ENCODE measurements at regions not wholly inside any gene's neighbourhood (a gene's known extent, or its start where the extent isn't known, plus 50 kb on each side); places are given as distances from the start of the nearest gene placed in this dataset.
A peak's percentile ranks its signal among the peaks of the same experiment; 100 is the strongest.
"Not testable (repeated sequence)": the region's sequence is repeated elsewhere in the genome, so short reads cannot be mapped to it uniquely, and the experiment has no call there.

GRCh38 chr18:24567199-24567598, 106.8 kb downstream of the HRH4 start:
- DNase-seq, result peak; percentile 88

- no peak for DNase-seq
Measured at GRCh38 chr18:24570716-24571115, 110.3 kb downstream of the HRH4 start.

- no peak for DNase-seq
Measured at GRCh38 chr18:24582771-24583170, 122.3 kb downstream of the HRH4 start.

GRCh38 chr18:24584205-24584604, 123.8 kb downstream of the HRH4 start:
- no peak for DNase-seq

DNA sequence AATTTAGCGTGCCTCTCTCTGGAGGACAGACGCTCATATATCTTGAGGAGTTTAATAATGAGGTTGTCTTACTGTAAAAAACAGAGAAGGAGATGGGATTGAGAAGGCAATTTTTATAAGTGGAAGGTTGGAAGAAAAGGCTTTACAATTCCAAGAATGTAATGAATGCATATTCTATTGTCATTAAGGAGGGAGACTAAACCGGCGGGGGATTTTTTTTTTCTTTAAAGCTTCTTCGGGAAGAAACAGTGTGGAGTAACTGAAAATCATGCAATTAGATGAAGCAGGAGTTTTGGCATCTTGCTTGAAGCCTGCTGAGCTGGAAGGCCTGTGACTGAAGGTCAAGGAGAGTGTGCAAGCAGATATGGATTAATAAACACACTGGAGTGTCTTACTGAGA, 124.4 kb downstream of the HRH4 start:
- no peak for DNase-seq

- no peak for DNase-seq
Measured at GRCh38 chr18:24585996-24586566, 125.6 kb downstream of the HRH4 start.

DNA sequence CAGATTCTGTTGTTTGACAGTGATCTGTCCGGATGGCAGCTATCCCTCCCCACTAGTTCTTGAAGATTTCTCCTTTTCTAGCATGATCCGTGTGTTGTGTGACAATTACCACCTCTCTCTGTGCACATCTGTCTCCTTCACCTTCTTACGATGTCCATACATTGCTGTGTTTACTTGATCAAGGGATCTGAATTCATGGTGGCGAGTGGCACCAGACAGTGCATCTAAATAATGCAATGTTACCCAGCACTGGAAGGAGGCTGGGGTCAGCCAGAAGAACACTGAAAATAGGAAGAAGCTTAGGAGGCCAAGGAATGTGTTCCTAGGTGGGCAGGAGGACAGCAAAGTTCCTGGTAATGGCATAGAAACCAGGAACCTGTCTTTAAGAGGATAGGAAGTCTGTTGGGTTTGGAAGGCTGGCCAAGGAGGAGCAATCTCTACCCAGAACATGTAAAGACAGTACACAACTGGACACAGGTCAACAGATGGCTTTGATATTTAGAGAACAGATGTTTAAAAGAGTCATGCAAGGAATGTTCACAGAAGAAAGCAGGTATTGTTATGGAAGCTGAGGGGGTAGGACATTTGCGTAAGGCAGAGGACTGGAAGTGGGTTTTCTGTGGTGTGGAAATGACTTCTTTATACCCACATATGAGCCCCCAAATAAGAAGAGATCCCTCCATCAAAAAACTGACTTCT, 126.4 kb downstream of the HRH4 start:
- DNase-seq, result no peak

- DNase-seq, result no peak
Measured at GRCh38 chr18:24588440-24588839, 128.0 kb downstream of the HRH4 start.

- DNase-seq, result no peak
Measured at GRCh38 chr18:24590946-24591345, 130.5 kb downstream of the HRH4 start.

- DNase-seq, result no peak
Measured at GRCh38 chr18:24593401-24593800, 133.0 kb downstream of the HRH4 start.

DNA sequence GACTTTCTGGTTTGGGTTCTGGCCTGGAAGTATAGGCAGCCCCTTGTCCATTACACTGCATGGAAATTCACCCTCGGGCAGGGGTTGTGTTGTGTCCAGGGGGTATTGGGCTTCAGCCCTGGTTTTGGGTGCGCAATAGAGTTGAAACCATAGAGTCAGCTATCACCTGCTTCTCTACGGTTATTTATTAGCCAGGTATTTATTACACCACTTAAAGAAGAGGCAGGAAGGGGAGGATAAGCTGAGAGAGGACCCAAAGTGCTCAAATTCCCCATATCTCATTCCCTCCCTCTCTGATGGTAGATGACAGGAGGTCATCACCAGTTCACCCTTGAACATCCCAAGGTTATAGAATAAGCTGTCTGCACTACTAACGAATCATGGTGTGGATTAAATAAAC, 133.4 kb downstream of the HRH4 start:
- no peak for DNase-seq

GRCh38 chr18:24595561-24596031, 135.2 kb downstream of the HRH4 start:
- no peak for DNase-seq

DNA sequence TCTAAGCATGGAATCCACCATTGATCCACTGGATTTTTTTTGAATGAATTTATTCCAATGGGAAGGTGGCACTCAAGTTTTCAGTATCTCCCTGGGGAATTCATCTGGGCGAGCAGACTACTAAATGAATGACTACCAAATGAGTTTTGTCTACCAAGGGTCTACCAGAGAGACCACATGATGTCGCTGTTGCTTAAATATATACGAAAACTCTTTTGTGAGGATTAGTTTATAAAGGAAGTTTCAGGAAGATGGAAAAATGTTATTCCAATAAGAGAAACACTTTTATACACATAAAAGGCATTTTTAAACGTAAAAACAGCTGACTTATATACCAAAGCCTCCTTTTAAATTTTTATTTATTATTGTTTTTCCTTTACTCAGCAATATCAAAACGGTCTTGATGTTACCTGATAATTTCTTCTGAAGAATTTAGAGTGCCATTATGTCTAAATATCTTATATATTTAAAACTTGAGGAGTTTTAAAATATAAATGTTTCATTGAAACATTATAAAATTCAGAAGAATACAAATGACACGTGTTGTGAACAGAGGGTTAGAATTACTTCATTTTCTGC, 139.7 kb downstream of the HRH4 start:
- peak; percentile 63 for DNase-seq

DNA sequence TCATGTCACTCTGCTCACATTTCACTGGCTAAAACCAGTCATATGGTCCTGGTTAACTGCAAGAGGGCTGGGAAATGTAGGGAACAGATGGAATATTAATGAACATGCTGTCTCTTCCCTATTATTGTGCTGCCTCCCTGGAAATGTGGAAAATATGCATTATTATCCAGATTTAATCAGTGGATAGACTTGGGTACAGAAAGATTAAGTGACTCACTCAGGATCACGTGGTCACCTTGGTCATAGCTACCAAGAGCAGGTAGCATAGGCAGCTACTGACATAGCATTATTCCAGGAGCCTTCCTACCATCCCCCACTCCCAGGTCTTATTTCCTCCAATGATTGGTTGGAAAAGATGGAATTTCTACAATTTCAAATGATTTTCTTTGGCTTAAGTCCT, 141.1 kb downstream of the HRH4 start:
- peak; percentile 78 for DNase-seq

DNA sequence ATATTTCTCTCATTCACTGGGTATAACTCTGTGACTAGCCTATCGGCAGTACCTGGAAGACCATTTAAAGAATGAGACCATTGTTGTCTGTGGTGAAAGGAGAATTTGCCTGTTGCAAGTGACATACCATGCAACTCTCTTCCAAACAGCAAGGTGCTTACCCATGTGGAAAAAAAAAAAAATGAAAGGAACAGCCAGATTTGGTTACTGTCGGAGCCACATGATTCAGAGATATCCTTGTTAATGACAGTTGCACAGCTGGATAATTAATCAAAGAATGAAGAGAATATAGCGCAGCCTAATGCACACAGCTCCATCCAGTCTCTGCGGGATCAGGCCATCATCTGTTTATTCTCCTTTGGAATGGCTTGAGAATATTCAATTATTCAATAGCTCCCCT, 141.8 kb downstream of the HRH4 start:
- peak; percentile 25 for DNase-seq

DNA sequence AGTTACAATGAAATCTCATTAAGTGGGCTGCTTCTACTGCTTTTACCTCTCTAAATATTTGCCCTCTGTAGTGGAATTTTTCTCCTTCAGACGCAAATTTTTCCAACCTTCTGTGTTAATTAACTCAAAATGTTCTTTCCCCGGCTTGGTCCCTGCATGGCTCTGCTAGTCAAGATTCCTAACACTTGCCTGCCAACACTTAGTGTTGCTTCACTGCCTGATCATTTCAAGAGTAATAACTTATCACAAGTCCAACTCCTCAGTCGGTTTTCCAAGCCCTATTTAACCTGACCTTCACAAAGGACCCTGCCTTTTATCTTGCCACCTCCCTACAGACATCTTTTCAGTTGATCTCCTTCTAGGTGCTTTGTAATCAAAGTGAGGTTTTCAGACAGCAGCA, 142.7 kb downstream of the HRH4 start:
- no peak for DNase-seq

- no peak for DNase-seq
Measured at GRCh38 chr18:24605444-24605843, 145.0 kb downstream of the HRH4 start.

GRCh38 chr18:24609254-24609653, 148.8 kb downstream of the HRH4 start:
- DNase-seq, result no peak

GRCh38 chr18:24611075-24611474, 150.6 kb downstream of the HRH4 start:
- no peak for DNase-seq

GRCh38 chr18:24613896-24614640, 153.6 kb downstream of the HRH4 start:
- no peak for DNase-seq

DNA sequence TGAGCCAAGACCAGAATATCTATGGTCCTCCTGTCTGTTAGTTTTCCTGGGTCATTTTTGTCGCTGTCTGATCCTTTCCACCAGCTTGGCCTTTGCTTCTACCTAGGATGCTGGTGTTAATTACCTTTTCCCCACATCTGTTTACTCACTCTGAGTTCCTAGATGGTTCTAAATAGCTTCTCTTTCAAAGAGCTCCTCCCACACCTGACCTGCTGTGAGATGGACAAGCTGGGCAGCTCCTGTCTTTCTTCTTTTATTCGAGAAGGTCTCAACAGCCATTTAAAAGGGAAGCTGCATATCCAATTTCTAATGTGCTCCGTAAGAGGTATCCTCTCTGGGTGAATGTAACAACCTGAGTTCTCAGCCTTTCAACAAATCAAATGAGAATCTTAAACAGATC, 156.2 kb downstream of the HRH4 start:
- DNase-seq, result no peak

DNA sequence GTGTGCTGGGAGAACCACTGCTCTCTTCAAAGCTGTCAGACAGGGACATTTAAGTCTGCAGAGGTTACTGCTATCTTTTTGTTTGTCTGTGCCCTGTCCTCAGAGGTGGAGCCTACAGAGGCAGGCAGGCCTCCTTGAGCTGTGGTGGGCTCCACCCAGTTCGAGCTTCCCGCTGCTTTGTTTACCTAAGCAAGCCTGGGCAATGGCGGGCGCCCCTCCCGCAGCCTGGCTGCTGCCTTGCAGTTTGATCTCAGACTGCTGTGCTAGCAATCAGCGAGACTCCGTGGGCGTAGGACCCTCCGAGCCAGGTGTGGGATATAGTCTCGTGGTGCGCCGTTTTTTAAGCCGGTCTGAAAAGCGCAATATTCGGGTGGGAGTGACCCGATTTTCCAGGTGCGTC, 164.0 kb downstream of the HRH4 start:
- DNase-seq, result not testable (repeated sequence)

DNA sequence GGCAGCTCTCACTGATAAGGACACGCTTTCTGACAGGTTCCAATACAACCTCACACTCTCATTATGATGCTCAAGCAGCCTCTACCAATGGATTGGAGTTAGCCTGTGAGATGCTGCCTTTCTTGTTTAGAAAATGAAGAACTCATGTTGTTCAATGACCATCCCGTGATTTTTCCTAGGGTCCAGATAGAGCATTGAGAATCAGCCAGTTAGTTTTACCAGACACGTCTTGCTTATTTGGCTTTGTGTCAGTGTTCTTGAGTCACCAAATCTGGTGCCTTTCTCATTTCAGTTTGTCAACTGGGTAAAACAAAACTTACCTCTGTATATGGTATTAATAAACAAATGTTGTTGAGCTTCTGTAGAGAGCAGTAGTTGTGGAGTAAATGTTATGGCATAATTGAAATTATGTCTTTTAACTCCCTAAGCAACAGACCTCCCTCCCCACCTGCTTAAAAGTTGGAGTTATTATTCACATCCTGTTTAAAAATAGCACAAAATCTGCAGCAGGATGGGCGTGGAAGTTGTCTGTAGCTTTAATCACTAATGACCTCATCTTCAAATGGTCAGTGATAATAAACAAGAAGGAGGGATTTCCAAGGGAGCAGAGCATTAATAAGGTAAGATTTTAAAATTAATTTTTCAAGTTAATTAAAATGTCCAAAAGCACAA, 167.3 kb downstream of the HRH4 start:
- no peak for DNase-seq
